OCI-LY3 (cell line): ENCODE measurements at regions not wholly inside any gene's neighbourhood (a gene's known extent, or its start where the extent isn't known, plus 50 kb on each side); places are given as distances from the start of the nearest gene placed in this dataset.

ENCODE experiments used
- H2AFZ ChIP-seq: fragments of 200-600, 300-600 bp; shearing (Covaris generic); 2 replicates; pipeline ENCODE4 v1.6.0; 2014; ENCODE audit warnings: antibody characterized with exemption, low read depth, low read length
- H3K27ac ChIP-seq: fragments of 200-600, 300-600 bp; sonication (generic); 2 replicates; pipeline ENCODE4 v1.5.1; 2014; ENCODE audit warnings: mild to moderate bottlenecking, low read length, moderate library complexity, mixed read lengths
- H3K27me3 ChIP-seq: fragments of 200-600, 300-600 bp; sonication (generic); 2 replicates; pipeline ENCODE4 v1.6.1; 2014; ENCODE audit warnings: low read depth, low read length, mixed read lengths
- H3K36me3 ChIP-seq: fragments of 200-600, 300-600 bp; sonication (generic); replicated peaks from 2 replicates; pipeline ENCODE3; 2014; ENCODE audit warnings: low read depth, low read length, mixed read lengths
- H3K4me1 ChIP-seq: fragments of 300-600, 200-600 bp; sonication (generic); 2 replicates; pipeline ENCODE4 v1.6.1; 2014; ENCODE audit warnings: low read length, mixed read lengths
- H3K4me2 ChIP-seq: fragments of 200-600, 300-600 bp; sonication (generic); 2 replicates; pipeline ENCODE4 v1.6.1; 2014; ENCODE audit warnings: low read length, mixed read lengths
- H3K4me3 ChIP-seq: fragments of 300-600, 200-600 bp; sonication (generic); 2 replicates; pipeline ENCODE4 v1.5.1; 2014; ENCODE audit warnings: antibody characterized with exemption, mild to moderate bottlenecking, low read length, moderate library complexity
- H3K79me2 ChIP-seq: fragments of 300-600, 200-600 bp; shearing (Covaris generic); 2 replicates; pipeline ENCODE4 v1.6.1; 2014; ENCODE audit warnings: mild to moderate bottlenecking, low read length, mixed read lengths
- H3K9ac ChIP-seq: fragments of 300-600, 200-600 bp; shearing (Covaris generic); 2 replicates; pipeline ENCODE4 v1.6.0; 2014; ENCODE audit warnings: mild to moderate bottlenecking, low read length, moderate library complexity
- H3K9me3 ChIP-seq: fragments of 200-600, 300-600 bp; shearing (Covaris generic); 2 replicates; pipeline ENCODE4 v1.6.1; 2014; ENCODE audit warnings: low read length, mixed read lengths; ENCODE audit not compliant: insufficient read depth
- H4K20me1 ChIP-seq: fragments of 200-600, 300-600 bp; sonication (generic); 2 replicates; pipeline ENCODE4 v1.6.1; 2016; ENCODE audit warnings: low read length, mixed read lengths; ENCODE audit not compliant: insufficient read depth
- EZH2phosphoT487 ChIP-seq: fragments of 200-600 bp; shearing (Covaris generic); IDR thresholded peaks from 2 replicates; pipeline ENCODE4 v1.6.1; 2018; ENCODE audit warnings: antibody characterized with exemption, mixed run types, low read depth
- TF ChIP-seq, protein P1 (sequence below): fragments of 200-600, 300-600 bp; sonication (generic); IDR thresholded peaks from 2 replicates; pipeline ENCODE4 v1.5.1; 2014; ENCODE audit warnings: antibody characterized with exemption, low read length, low read depth

DNA sequence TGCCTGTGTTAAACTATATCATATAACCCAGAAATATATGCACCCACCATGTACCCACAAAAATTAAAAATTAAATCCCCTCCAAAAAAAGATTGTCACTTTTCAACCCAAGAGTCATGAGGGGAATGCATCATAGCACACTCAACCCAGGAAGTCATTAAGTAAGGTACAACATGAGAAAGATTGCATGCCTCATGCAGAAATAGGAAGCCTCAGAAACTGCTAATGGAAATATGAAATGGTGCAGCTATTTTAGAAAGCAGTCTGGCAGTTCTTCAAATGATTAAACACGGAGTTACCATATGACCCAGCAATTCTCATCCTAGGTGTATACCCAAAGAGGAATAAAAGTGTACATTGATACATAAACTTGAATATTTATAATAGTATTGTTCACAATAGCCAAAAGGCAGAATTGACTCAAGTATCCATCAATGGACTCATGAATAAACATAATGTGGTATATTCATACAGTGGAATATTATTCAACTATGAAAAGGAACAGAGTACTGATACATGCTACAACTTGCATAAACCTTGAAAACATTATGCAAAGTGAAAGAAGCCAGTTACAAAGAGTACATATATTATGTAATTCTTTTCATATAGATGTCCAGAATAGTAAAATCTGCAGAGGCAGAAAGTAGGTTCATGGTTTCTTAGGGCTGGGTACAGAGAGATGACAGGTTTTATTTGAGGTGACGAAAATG, 70.4 kb downstream of the TMEM100 start:
- Histone ChIP-seq H4K20me1 (no peaks in the 10 kb centered on the region), H3K27me3 (peaks cover 33% of the 10 kb centered on the region), H3K79me2 (no peaks in the 10 kb centered on the region), H3K4me2 (no peak overlapping the region), H3K27ac (no peak overlapping the region), H2AFZ (no peak overlapping the region), H3K4me3 (no peak overlapping the region), H3K4me1 (peaks cover 6% of the 10 kb centered on the region; the same call in 1 of the 2 replicates), H3K9ac (no peak overlapping the region), H3K36me3 (no peaks in the 10 kb centered on the region), H3K9me3 (no peaks in the 10 kb centered on the region)
- TF ChIP-seq, protein P1, sequence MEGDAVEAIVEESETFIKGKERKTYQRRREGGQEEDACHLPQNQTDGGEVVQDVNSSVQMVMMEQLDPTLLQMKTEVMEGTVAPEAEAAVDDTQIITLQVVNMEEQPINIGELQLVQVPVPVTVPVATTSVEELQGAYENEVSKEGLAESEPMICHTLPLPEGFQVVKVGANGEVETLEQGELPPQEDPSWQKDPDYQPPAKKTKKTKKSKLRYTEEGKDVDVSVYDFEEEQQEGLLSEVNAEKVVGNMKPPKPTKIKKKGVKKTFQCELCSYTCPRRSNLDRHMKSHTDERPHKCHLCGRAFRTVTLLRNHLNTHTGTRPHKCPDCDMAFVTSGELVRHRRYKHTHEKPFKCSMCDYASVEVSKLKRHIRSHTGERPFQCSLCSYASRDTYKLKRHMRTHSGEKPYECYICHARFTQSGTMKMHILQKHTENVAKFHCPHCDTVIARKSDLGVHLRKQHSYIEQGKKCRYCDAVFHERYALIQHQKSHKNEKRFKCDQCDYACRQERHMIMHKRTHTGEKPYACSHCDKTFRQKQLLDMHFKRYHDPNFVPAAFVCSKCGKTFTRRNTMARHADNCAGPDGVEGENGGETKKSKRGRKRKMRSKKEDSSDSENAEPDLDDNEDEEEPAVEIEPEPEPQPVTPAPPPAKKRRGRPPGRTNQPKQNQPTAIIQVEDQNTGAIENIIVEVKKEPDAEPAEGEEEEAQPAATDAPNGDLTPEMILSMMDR = no peak
- no peak for TF ChIP-seq EZH2phosphoT487

DNA sequence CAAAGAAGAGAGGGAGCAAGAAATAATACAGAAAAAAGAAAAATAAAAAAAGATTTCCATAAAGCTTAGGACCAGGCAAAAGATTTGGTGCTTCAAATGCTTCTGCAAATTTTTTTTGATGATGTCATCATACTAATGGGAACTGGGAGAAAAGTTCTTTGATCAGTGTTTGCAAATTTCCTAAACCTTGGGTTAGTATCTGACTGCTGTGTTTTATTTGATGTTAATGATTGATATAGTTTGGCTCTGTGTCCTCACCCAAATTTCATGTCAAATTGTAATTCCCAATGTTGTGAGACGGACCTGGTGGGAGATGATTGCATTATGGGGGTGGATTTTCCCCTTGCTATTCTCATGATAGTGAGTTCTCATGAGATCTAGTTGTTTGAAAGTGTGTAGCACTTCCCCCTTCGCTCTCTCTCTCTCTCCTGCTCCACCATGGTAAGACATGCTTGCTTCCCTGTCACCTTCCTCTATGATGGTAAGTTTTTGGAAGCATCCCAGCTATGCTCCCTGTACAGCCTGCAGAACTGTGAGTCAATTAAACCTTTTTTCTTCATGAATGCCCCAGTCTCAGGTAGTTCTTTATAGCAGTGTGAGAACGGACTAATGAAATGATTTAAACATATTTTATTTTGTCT, 72.6 kb downstream of the TMEM100 start:
- TF ChIP-seq, protein P1 = no peak
- TF ChIP-seq EZH2phosphoT487 = no peak

DNA sequence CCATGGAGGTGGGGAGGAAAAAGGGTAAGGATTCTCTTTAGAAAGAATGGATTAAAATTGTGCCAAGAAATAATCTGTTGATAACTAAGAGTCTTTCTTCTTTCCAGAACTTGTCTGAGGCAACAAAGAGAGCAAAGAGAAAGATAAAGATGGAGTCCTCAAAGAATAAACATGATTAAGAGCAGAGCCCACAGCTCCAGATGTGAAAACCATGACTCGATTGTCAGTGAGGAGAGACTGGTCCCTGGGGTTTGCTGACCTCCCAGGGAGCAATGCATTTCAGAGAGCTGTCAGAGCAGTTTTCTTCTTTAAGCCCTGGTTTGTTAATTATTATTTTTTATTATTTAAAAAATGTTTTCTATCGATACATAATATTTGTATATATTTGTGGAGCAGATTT, 74.6 kb downstream of the TMEM100 start:
- TF ChIP-seq EZH2phosphoT487 = no peak
- TF ChIP-seq, protein P1 = no peak

More for the DNA sequence above, 72.6 kb downstream of the TMEM100 start:
- H2AFZ ChIP-seq = no peak overlapping the region
- no peak overlapping the region for H3K27ac ChIP-seq
- H4K20me1 ChIP-seq = no peaks in the 10 kb centered on the region
- H3K9me3 ChIP-seq = no peaks in the 10 kb centered on the region
- H3K4me1 ChIP-seq = peaks cover 6% of the 10 kb centered on the region; the same call in 1 of the 2 replicates
- no peak overlapping the region for H3K4me2 ChIP-seq
- H3K36me3 ChIP-seq = no peaks in the 10 kb centered on the region
- peaks cover 22% of the 10 kb centered on the region for H3K27me3 ChIP-seq
- no peaks in the 10 kb centered on the region for H3K79me2 ChIP-seq
- no peak overlapping the region for H3K4me3 ChIP-seq
- no peak overlapping the region for H3K9ac ChIP-seq

DNA sequence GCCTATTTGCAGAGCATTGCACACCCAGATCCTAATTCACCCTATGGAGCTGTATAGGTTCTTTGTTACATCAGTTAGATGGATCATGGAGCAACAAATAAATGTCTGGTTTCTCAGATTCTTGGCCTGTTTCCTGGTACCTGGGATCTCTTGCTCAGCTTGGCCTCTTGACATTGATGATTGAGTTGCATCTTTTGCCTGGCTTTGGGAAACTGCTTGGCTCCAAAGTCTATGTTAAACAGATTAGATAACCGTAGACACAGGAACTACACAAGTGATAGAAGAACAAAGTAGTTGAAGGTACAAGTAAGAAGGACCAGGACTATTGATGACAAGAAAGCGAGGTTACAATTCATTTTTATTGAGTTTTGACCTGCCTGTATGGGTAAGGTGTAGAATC, 77.3 kb downstream of the TMEM100 start:
- no peak overlapping the region for H2AFZ ChIP-seq
- no peak overlapping the region for H3K27ac ChIP-seq
- H4K20me1 ChIP-seq = no peaks in the 10 kb centered on the region
- H3K4me1 ChIP-seq = peaks cover 10% of the 10 kb centered on the region
- no peak overlapping the region for H3K4me3 ChIP-seq
- no peaks in the 10 kb centered on the region for H3K36me3 ChIP-seq
- H3K4me2 ChIP-seq = no peak overlapping the region
- peaks cover 27% of the 10 kb centered on the region for H3K27me3 ChIP-seq
- no peak overlapping the region for H3K9ac ChIP-seq
- TF ChIP-seq EZH2phosphoT487 = no peak
- TF ChIP-seq, protein P1 = no peak
- H3K9me3 ChIP-seq = no peaks in the 10 kb centered on the region
- H3K79me2 ChIP-seq = no peaks in the 10 kb centered on the region

More for the DNA sequence above, 74.6 kb downstream of the TMEM100 start:
- Histone ChIP-seq H2AFZ (no peak overlapping the region), H3K9me3 (no peaks in the 10 kb centered on the region), H3K4me2 (no peak overlapping the region), H3K9ac (no peak overlapping the region), H3K4me1 (peaks cover 6% of the 10 kb centered on the region; the same call in 1 of the 2 replicates), H3K27ac (no peak overlapping the region), H3K27me3 (peaks cover 22% of the 10 kb centered on the region), H3K79me2 (no peaks in the 10 kb centered on the region), H4K20me1 (no peaks in the 10 kb centered on the region), H3K4me3 (no peak overlapping the region), H3K36me3 (no peaks in the 10 kb centered on the region)
